Nucleus accumbens (tissue), 56 donors: ENCODE measurements at regions not wholly inside any gene's neighbourhood (a gene's known extent, or its start where the extent isn't known, plus 50 kb on each side); places are given as distances from the start of the nearest gene placed in this dataset.
"Not testable (repeated sequence)": the region's sequence is repeated elsewhere in the genome, so short reads cannot be mapped to it uniquely, and the experiment has no call there.

Experiments used
- DNase-seq, 56 donors: peaks; one replicate each; lab custom pipeline; 2025; lab: John Stamatoyannopoulos, UW

- DNase-seq = no peak
Observed at GRCh38 chr6:54541541-54541940, 233.3 kb downstream of the TINAG start.

- no peak for DNase-seq
Observed at GRCh38 chr6:54559136-54559535, 250.9 kb downstream of the TINAG start.

GRCh38 chr6:54564188-54564587 lies 255.9 kb downstream of the TINAG start:
- DNase-seq = not testable (repeated sequence)

GRCh38 chr6:54574671-54575070 lies 266.4 kb downstream of the TINAG start:
- DNase-seq = no peak

GRCh38 chr6:54578261-54578660 lies 268.3 kb upstream of the FAM83B start:
- no peak for DNase-seq

GRCh38 chr6:54579011-54579410 lies 267.6 kb upstream of the FAM83B start:
- DNase-seq = no peak

- no peak for DNase-seq
Observed at GRCh38 chr6:54586251-54586650, 260.3 kb upstream of the FAM83B start.

GRCh38 chr6:54587277-54587676 lies 259.3 kb upstream of the FAM83B start:
- DNase-seq = no peak

GRCh38 chr6:54588176-54588575 lies 258.4 kb upstream of the FAM83B start:
- no peak for DNase-seq

- no peak for DNase-seq
Observed at GRCh38 chr6:54595844-54596243, 250.7 kb upstream of the FAM83B start.

- DNase-seq = no peak
Observed at GRCh38 chr6:54598787-54599313, 247.7 kb upstream of the FAM83B start.

- DNase-seq = no peak
Observed at GRCh38 chr6:54601600-54602300, 244.8 kb upstream of the FAM83B start.

- DNase-seq = no peak
Observed at GRCh38 chr6:54602591-54602990, 244.0 kb upstream of the FAM83B start.

GRCh38 chr6:54609981-54610380 lies 236.6 kb upstream of the FAM83B start:
- DNase-seq = no peak

- no peak for DNase-seq
Observed at GRCh38 chr6:54613596-54613995, 233.0 kb upstream of the FAM83B start.

GRCh38 chr6:54614499-54615195 lies 231.9 kb upstream of the FAM83B start:
- no peak for DNase-seq

GRCh38 chr6:54617730-54618129 lies 228.8 kb upstream of the FAM83B start:
- no peak for DNase-seq

- DNase-seq = no peak
Observed at GRCh38 chr6:54618572-54618971, 228.0 kb upstream of the FAM83B start.

GRCh38 chr6:54619102-54619501 lies 227.5 kb upstream of the FAM83B start:
- no peak for DNase-seq

- no peak for DNase-seq
Observed at GRCh38 chr6:54621285-54621684, 225.3 kb upstream of the FAM83B start.

- DNase-seq = no peak
Observed at GRCh38 chr6:54624216-54624615, 222.4 kb upstream of the FAM83B start.

- no peak for DNase-seq
Observed at GRCh38 chr6:54624779-54625178, 221.8 kb upstream of the FAM83B start.
